Activated CD4-positive, alpha-beta T cell treated with anti-CD3 and anti-CD28 coated beads, Interleukin-2, amount 10 ng/mL, durations not matched to agents 24 days and 14 days (primary cell): ENCODE measurements at regions not wholly inside any gene's neighbourhood (a gene's known extent, or its start where the extent isn't known, plus 50 kb on each side); places are given as distances from the start of the nearest gene placed in this dataset.
"Not testable (repeated sequence)": the region's sequence is repeated elsewhere in the genome, so short reads cannot be mapped to it uniquely, and the experiment has no call there.

ENCODE experiments used
- DNase-seq: peaks from one replicate; pipeline ENCODE4 v3.0.0; 2022
- H3K27ac Mint-ChIP-seq: one replicate; pipeline ENCODE4 v1.8.0; 2022; ENCODE audit warnings: mild to moderate bottlenecking, mixed read lengths
- H3K27me3 Mint-ChIP-seq: one replicate; pipeline ENCODE4 v1.8.0; 2022; ENCODE audit warnings: mixed read lengths
- H3K36me3 Mint-ChIP-seq: one replicate; pipeline ENCODE4 v1.8.0; 2022; ENCODE audit warnings: low read depth, mild to moderate bottlenecking, mixed read lengths
- H3K4me1 Mint-ChIP-seq: one replicate; pipeline ENCODE4 v1.8.0; 2021; ENCODE audit warnings: mixed read lengths
- H3K4me3 Mint-ChIP-seq: one replicate; pipeline ENCODE4 v1.8.0; 2022; ENCODE audit warnings: mild to moderate bottlenecking, moderate library complexity, mixed read lengths
- H3K9me3 Mint-ChIP-seq: one replicate; pipeline ENCODE4 v1.8.0; 2021; ENCODE audit warnings: mixed read lengths
- intact Hi-C: fragments of 100-400 bp; cut with micrococcal nuclease; formaldehyde crosslinking; loops from one replicate; pipeline ENCODE4 v1.15.1; 2023

- no peak overlapping the region for H3K4me3 Mint-ChIP-seq
- intact Hi-C loops, result no loop called here
- H3K36me3 Mint-ChIP-seq, result no peaks in the 10 kb centered on the region
- H3K27ac Mint-ChIP-seq, result no peak overlapping the region
- DNase-seq, result no peak
- peaks cover 9% of the 10 kb centered on the region for H3K27me3 Mint-ChIP-seq
- no peaks in the 10 kb centered on the region for H3K4me1 Mint-ChIP-seq
- H3K9me3 Mint-ChIP-seq, result peaks cover 21% of the 10 kb centered on the region
These were observed 117.6 kb downstream of the PCSK1 start for GRCh38 chr5:96315431-96315830.

GRCh38 chr5:96312383-96312782, 120.7 kb downstream of the PCSK1 start:
- intact Hi-C loops, result no loop called here
- Mint-ChIP-seq H3K9me3 (peaks cover 27% of the 10 kb centered on the region), H3K4me1 (no peaks in the 10 kb centered on the region), H3K36me3 (no peaks in the 10 kb centered on the region), H3K27ac (no peak overlapping the region), H3K4me3 (no peak overlapping the region), H3K27me3 (peaks cover 9% of the 10 kb centered on the region)
- DNase-seq, result no peak

- DNase-seq, H3K36me3 Mint-ChIP-seq, H3K4me1 Mint-ChIP-seq, H3K27me3 Mint-ChIP-seq, H3K27ac Mint-ChIP-seq, H3K4me3 Mint-ChIP-seq, intact Hi-C loops: not testable (repeated sequence)
- peaks cover 44% of the 10 kb centered on the region for H3K9me3 Mint-ChIP-seq
These were observed 126.0 kb downstream of the PCSK1 start for GRCh38 chr5:96307047-96307446.

- Mint-ChIP-seq H3K36me3 (no peaks in the 10 kb centered on the region), H3K27ac (no peak overlapping the region), H3K9me3 (peaks cover 35% of the 10 kb centered on the region), H3K4me1 (no peaks in the 10 kb centered on the region), H3K4me3 (no peak overlapping the region), H3K27me3 (peaks cover 4% of the 10 kb centered on the region)
- DNase-seq, result no peak
- intact Hi-C loops, result no loop called here
These were observed 130.8 kb downstream of the PCSK1 start for GRCh38 chr5:96302174-96302738.

GRCh38 chr5:96300976-96301375, 132.1 kb downstream of the PCSK1 start:
- no peak for DNase-seq
- Mint-ChIP-seq H3K4me3 (no peak overlapping the region), H3K27me3 (peaks cover 2% of the 10 kb centered on the region), H3K36me3 (no peaks in the 10 kb centered on the region), H3K4me1 (no peaks in the 10 kb centered on the region), H3K27ac (no peak overlapping the region), H3K9me3 (peaks cover 23% of the 10 kb centered on the region)
- intact Hi-C loops, result no loop called here

GRCh38 chr5:96297867-96298266, 135.2 kb downstream of the PCSK1 start:
- intact Hi-C loops, result no loop called here
- H3K4me1 Mint-ChIP-seq, result no peaks in the 10 kb centered on the region
- H3K27me3 Mint-ChIP-seq, result peaks cover 1% of the 10 kb centered on the region
- no peaks in the 10 kb centered on the region for H3K36me3 Mint-ChIP-seq
- H3K9me3 Mint-ChIP-seq, result peaks cover 10% of the 10 kb centered on the region
- H3K27ac Mint-ChIP-seq, result no peak overlapping the region
- H3K4me3 Mint-ChIP-seq, result no peak overlapping the region
- DNase-seq, result no peak

- H3K4me3 Mint-ChIP-seq, result no peak overlapping the region
These were observed 135.8 kb downstream of the PCSK1 start for GRCh38 chr5:96297290-96297689.

GRCh38 chr5:96294884-96295202, 138.2 kb downstream of the PCSK1 start:
- no peak for DNase-seq
- intact Hi-C loops, result no loop called here
- H3K9me3 Mint-ChIP-seq, result peaks cover 12% of the 10 kb centered on the region
- no peak overlapping the region for H3K4me3 Mint-ChIP-seq
- peaks cover 6% of the 10 kb centered on the region for H3K27me3 Mint-ChIP-seq
- no peak overlapping the region for H3K27ac Mint-ChIP-seq
- no peaks in the 10 kb centered on the region for H3K4me1 Mint-ChIP-seq
- no peaks in the 10 kb centered on the region for H3K36me3 Mint-ChIP-seq

More at GRCh38 chr5:96297290-96297689, 135.8 kb downstream of the PCSK1 start:
- peaks cover 10% of the 10 kb centered on the region for H3K9me3 Mint-ChIP-seq
- DNase-seq, result no peak
- H3K4me1 Mint-ChIP-seq, result no peaks in the 10 kb centered on the region
- no peak overlapping the region for H3K27ac Mint-ChIP-seq
- H3K36me3 Mint-ChIP-seq, result no peaks in the 10 kb centered on the region
- H3K27me3 Mint-ChIP-seq, result peaks cover 2% of the 10 kb centered on the region
- intact Hi-C loops, result no loop called here

GRCh38 chr5:96293966-96294883, 138.8 kb downstream of the PCSK1 start:
- H3K9me3 Mint-ChIP-seq, result peaks cover 11% of the 10 kb centered on the region
- DNase-seq, result no peak
- H3K4me1 Mint-ChIP-seq, result no peaks in the 10 kb centered on the region
- no peaks in the 10 kb centered on the region for H3K36me3 Mint-ChIP-seq
- H3K27me3 Mint-ChIP-seq, result peaks cover 6% of the 10 kb centered on the region
- no peak overlapping the region for H3K4me3 Mint-ChIP-seq
- intact Hi-C loops, result no loop called here
- H3K27ac Mint-ChIP-seq, result no peak overlapping the region

GRCh38 chr5:96292582-96293247, 140.3 kb downstream of the PCSK1 start:
- H3K4me1 Mint-ChIP-seq, result no peaks in the 10 kb centered on the region
- no peak overlapping the region for H3K27ac Mint-ChIP-seq
- H3K27me3 Mint-ChIP-seq, result peaks cover 6% of the 10 kb centered on the region
- no peaks in the 10 kb centered on the region for H3K36me3 Mint-ChIP-seq
- peaks cover 11% of the 10 kb centered on the region for H3K9me3 Mint-ChIP-seq
- intact Hi-C loops, result no loop called here
- no peak overlapping the region for H3K4me3 Mint-ChIP-seq
- no peak for DNase-seq

GRCh38 chr5:96289287-96289686, 143.8 kb downstream of the PCSK1 start:
- H3K27me3 Mint-ChIP-seq, DNase-seq, H3K36me3 Mint-ChIP-seq, H3K27ac Mint-ChIP-seq, H3K4me3 Mint-ChIP-seq, H3K4me1 Mint-ChIP-seq: not testable (repeated sequence)
- intact Hi-C loops, result loop anchor here (10.0 kb wide), 1 partner anchor 224 kb away; no protein-coding TSS in a partner anchor
- H3K9me3 Mint-ChIP-seq, result peaks cover 11% of the 10 kb centered on the region

GRCh38 chr5:96288845-96289185, 144.2 kb downstream of the PCSK1 start:
- DNase-seq, result no peak
- Mint-ChIP-seq H3K27me3 (peaks cover 6% of the 10 kb centered on the region), H3K4me1 (peaks cover 2% of the 10 kb centered on the region), H3K27ac (no peak overlapping the region), H3K9me3 (peaks cover 11% of the 10 kb centered on the region), H3K36me3 (no peaks in the 10 kb centered on the region), H3K4me3 (no peak overlapping the region)
- intact Hi-C loops, result loop anchor here (10.0 kb wide), 1 partner anchor 224 kb away; no protein-coding TSS in a partner anchor

- intact Hi-C loops, result loop anchor here (10.0 kb wide), 1 partner anchor 224 kb away; no protein-coding TSS in a partner anchor
- H3K27me3 Mint-ChIP-seq, result peaks cover 6% of the 10 kb centered on the region
- peaks cover 11% of the 10 kb centered on the region for H3K9me3 Mint-ChIP-seq
- peaks cover 2% of the 10 kb centered on the region for H3K4me1 Mint-ChIP-seq
- no peak overlapping the region for H3K27ac Mint-ChIP-seq
- no peaks in the 10 kb centered on the region for H3K36me3 Mint-ChIP-seq
- H3K4me3 Mint-ChIP-seq, result no peak overlapping the region
- no peak for DNase-seq
These were observed 144.7 kb downstream of the PCSK1 start for GRCh38 chr5:96288166-96288844.

GRCh38 chr5:96287136-96287535, 145.9 kb downstream of the PCSK1 start:
- intact Hi-C loops, result loop anchor here (10.0 kb wide), 1 partner anchor 222 kb away; no protein-coding TSS in a partner anchor
- peaks cover 11% of the 10 kb centered on the region for H3K9me3 Mint-ChIP-seq
- no peak for DNase-seq
- no peaks in the 10 kb centered on the region for H3K36me3 Mint-ChIP-seq
- H3K4me3 Mint-ChIP-seq, result no peak overlapping the region
- H3K27me3 Mint-ChIP-seq, result peaks cover 4% of the 10 kb centered on the region
- peaks cover 2% of the 10 kb centered on the region for H3K4me1 Mint-ChIP-seq
- no peak overlapping the region for H3K27ac Mint-ChIP-seq
